NCI-H1105 treated with DMSO at 0.1 percent for 48 hours (cell line): ENCODE measurements at regions not wholly inside any gene's neighbourhood (a gene's known extent, or its start where the extent isn't known, plus 50 kb on each side); places are given as distances from the start of the nearest gene placed in this dataset.

Experiments used
- DNase-seq: peaks from one replicate; lab custom pipeline; 2025; lab: John Stamatoyannopoulos, UW

GRCh38 chr6:9523462-9523861 lies 891.4 kb downstream of the TFAP2A start:
- DNase-seq, result no peak

DNA sequence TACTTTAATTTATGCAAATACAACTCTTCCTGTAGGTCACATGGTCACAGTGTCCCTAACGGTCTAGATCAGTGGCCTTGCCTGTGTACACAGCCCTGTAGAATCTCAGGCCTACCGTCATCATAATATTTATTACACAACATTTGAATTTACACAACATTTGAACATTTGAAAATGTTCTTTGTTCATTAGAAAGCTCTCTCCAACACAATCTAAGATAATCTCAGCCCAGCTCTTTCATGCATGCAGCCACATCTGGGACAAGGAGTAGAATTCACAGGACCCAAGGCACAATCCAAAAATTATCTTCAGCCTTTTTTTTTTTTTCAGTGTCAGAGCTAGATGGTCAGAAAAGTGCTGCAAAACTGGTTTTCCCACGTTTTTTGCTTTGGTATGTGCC lies 892.8 kb downstream of the TFAP2A start:
- DNase-seq, result no peak

DNA sequence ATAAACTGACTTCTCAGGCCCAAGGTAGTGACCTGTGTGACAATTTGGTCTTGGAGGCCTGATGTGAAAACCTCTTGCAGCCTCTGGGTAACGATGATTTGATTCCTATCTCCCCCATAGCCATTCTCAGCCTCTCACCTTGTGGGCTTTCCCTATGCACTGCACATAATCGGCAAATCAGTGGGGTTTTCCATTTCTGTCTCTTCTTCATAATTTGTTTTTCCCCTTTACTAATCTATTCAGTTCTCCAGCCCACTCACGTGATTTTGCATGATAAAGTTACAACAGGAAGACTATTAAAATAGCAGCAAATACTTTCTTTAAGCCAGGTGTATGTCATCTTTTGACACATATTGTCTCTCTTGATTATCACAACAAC lies 893.7 kb downstream of the TFAP2A start:
- no peak for DNase-seq

DNA sequence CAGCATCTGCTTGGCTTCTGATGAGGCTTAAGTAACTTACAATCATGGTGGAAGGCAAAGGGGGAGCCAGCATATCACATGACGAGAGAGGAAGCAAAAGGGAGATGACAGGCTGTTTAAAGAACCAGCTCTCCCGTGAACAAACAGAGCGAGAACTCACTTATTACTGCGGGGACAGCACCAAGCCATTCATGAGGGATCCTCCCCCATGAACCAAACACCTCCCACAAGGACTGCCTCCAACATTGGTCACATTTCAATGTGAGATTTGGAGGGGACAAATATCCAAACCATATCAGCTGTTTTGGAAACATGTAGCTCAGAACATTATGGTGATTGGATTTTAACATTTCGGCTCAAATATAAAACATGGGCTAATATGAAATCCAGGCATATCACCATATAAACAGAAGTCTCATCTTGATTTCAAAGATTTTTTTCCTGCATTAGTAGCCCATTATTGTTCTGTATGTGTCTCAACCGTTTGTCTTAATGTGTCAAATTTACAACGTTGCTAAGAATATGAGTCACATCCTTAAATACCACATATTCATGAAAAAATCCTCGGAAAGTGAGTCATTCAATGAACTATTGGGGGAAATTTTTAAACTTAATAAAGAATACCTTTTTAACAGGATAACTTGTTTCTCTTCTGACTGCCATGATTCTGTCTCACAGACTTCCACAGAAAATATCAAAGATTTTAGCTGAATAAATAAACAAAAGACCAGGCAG lies 894.3 kb downstream of the TFAP2A start:
- no peak for DNase-seq

DNA sequence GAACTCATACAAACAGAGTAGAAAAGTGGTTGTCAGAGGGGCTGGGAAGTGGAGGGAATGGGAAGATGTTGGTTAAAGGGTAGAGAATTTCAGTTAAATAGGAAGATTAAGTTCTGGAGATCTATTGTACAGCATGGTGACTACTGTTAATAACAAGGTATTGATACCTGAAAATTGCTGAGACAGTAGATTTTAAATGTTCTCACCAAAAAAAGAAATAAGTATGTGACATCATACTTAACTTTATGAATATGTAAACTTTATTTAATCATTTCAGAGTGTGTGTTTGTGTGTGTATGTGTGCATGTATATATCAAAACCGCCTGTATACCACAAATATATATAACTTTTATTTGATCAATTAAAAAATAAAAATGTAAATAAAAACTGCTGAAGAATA lies 896.4 kb downstream of the TFAP2A start:
- no peak for DNase-seq

- DNase-seq, result no peak
Observed at GRCh38 chr6:9517806-9518205, 897.1 kb downstream of the TFAP2A start.

- no peak for DNase-seq
Observed at GRCh38 chr6:9515633-9516606, 899.0 kb downstream of the TFAP2A start.

GRCh38 chr6:9514146-9514545 lies 900.7 kb downstream of the TFAP2A start:
- no peak for DNase-seq

DNA sequence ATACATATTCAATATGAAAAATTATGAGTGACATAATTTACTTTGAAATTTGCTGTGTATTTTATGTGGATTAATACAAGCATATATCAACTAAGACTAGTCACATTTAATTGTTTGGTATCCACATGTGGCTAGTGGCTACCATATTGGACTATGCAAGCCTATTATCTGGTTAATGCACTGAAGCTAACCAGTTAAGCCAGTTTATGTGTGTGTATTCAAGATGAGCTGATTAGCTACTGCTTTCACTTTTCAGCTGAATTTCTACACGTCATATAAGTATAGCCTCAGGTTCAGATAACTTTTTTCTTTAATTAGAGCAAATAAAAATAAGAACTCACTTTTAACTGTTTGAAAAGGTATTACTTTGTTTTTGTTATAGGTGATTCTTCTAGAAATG lies 903.7 kb downstream of the TFAP2A start:
- no peak for DNase-seq

- no peak for DNase-seq
Observed at GRCh38 chr6:9507136-9507895, 907.6 kb downstream of the TFAP2A start.

DNA sequence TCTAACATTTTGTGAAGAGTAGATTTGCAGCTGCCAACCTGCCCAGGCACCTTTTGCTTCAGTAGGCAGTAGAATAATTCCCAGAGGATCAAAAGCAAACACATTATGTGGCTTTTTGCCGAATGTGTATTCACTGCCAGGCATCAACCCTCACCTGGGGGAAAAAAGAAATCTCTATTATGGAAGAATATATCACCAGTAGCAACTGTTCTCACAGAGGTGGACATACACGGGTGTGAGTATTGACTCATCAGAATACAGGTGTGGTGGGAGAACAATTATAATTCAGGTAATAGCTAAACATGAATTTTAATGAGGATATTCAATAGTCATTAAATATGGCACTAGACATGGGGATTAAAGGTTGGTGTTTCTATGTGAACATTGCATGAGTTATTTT lies 910.7 kb downstream of the TFAP2A start:
- peak; percentile 98 for DNase-seq

DNA sequence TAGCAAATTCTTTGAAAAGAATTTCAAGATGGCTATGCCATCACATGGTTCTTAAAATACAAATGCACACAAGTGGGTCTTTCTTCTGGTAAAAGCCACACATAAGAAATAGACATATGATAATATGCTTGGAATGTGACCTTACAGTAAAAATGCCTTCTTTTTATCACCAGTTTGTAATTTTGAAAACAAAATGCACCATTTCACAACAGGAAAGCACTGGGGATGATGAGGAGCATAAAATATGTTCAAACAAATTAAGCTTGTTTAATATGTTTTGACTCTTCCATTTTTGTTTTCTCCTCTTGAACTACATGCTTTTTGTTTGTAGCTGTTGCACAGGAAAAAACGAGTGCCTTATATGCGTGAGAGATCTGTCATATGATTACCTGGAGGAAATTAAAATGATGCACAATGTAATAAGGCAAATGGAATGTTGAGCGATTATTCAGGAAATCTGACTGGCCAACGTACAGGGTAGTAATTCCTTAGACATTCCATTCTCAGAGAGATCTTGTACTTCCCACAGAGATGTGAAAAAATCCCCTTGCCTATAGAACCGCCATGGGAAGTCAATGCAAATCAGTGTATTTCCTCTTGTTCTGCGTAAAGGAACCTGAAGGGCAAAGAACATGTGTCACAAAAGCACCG lies 911.6 kb downstream of the TFAP2A start:
- no peak for DNase-seq

DNA sequence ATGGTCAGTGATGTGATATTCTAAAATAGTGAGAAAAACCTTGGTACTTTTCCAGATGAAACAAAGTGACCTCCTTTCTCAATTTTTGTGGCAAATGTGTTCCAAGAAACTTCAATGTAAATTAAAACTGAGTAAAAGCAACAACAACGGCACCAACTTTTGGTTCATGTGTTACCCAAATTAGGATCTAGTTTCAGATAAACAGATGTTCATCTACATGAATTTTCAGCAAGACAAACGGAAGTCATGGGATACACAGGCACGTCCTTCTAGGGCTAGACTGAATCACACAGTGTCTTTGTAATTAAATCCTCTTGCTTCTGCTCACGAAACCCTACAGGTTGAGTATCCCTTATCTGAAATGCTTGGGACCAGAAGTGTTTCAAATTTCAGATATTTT lies 915.2 kb downstream of the TFAP2A start:
- no peak for DNase-seq

- no peak for DNase-seq
Observed at GRCh38 chr6:9496837-9497236, 918.0 kb downstream of the TFAP2A start.

- DNase-seq, result no peak
Observed at GRCh38 chr6:9494864-9495263, 920.0 kb downstream of the TFAP2A start.

GRCh38 chr6:9492790-9493189 lies 922.1 kb downstream of the TFAP2A start:
- DNase-seq, result no peak

- DNase-seq, result no peak
Observed at GRCh38 chr6:9487128-9487527, 927.7 kb downstream of the TFAP2A start.

DNA sequence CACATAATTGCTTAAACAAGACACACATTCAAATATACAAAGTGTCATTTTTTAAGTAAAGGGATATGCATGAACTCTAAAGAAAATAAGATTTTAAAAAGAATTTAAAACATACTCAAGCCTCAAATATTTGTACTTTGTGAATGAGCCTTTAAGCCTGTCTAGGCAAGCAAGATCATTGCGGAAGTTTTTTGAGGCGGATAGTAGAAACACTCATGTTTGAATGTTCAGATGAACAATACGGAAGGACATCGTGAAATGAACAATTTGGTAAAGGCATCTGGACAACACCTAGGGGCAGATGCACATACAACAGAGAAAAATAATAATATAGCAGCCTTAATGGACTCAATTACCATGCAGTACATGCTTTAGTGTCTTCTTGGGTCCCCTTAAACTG lies 928.9 kb downstream of the TFAP2A start:
- no peak for DNase-seq

DNA sequence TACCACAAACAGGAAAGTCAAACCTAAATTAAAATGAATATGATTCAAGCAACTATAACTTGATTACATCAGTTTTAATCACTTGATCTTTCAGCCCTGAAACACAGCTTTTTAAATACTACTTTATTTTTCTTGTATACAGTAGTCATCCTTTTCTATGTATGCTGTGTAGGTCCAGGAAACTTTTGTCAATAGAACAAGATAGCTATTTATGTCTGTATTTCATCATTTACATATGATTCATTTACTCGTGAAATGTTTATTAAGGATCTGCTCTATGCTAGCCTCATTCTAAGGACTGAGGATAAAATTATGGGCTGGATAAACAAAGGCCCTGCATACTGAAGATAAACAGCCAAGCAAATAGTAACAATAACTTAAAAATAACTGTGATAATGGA lies 930.2 kb downstream of the TFAP2A start:
- no peak for DNase-seq

GRCh38 chr6:9484091-9484490 lies 930.8 kb downstream of the TFAP2A start:
- no peak for DNase-seq

DNA sequence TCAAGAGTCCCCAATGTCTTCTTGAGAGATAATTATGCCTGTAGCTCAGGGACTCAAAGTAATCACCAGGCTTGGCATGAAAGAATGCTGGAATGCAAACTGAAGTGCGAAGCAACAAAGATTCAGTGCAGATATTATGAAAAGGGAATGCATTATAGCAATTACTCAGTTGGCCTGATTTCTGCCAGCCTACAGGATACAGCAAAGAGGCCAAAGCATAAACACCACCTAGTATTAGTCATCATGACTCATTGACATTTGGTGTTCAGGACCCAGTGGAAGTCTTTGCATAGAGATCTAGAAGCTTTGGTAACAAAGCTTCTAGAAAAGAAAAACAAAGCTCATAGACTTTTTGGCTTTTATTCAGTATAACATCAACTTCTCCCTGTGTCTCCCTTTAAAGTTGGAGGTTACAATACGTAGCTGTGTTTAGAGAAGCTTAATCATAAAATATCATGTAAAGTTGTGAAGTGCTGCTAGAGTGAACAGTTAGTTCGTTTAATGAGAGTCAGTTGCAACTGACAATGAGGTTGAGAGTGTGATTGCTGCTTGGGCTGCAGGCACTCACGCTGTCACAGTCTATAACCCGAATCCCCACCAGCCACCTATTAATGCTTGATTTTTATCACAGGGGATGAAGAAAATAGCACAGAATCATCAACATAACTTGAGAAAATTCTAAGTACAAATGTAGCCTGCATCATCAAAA lies 932.7 kb downstream of the TFAP2A start:
- no peak for DNase-seq
